VCaP (cell line): ENCODE measurements at regions not wholly inside any gene's neighbourhood (a gene's known extent, or its start where the extent isn't known, plus 50 kb on each side); places are given as distances from the start of the nearest gene placed in this dataset.
A peak's percentile ranks its signal among the peaks of the same experiment; 100 is the strongest.

Experiments
- H3K27ac ChIP-seq: fragments of 450-650 bp; 2 replicates; pipeline ENCODE4 v1.5.1; 2017
- CTCF ChIP-seq: fragments of 450-650 bp; conservative IDR thresholded peaks from 2 replicates; pipeline ENCODE4 v1.5.1; 2017; ENCODE audit warnings: mild to moderate bottlenecking, moderate library complexity

- no peak for TF ChIP-seq CTCF
- H3K27ac ChIP-seq, result no peak overlapping the region
Measured at GRCh38 chr2:176415174-176415895, 146.1 kb downstream of the MTX2 start.

GRCh38 chr2:176415937-176416499, 146.8 kb downstream of the MTX2 start:
- no peak overlapping the region for H3K27ac ChIP-seq
- no peak for TF ChIP-seq CTCF

GRCh38 chr2:176418768-176419167, 149.5 kb downstream of the MTX2 start:
- TF ChIP-seq CTCF, result no peak

GRCh38 chr2:176419591-176420071, 150.4 kb downstream of the MTX2 start:
- TF ChIP-seq CTCF, result no peak
- no peak overlapping the region for H3K27ac ChIP-seq

More at GRCh38 chr2:176418768-176419167, 149.5 kb downstream of the MTX2 start:
- no peak overlapping the region for H3K27ac ChIP-seq

DNA sequence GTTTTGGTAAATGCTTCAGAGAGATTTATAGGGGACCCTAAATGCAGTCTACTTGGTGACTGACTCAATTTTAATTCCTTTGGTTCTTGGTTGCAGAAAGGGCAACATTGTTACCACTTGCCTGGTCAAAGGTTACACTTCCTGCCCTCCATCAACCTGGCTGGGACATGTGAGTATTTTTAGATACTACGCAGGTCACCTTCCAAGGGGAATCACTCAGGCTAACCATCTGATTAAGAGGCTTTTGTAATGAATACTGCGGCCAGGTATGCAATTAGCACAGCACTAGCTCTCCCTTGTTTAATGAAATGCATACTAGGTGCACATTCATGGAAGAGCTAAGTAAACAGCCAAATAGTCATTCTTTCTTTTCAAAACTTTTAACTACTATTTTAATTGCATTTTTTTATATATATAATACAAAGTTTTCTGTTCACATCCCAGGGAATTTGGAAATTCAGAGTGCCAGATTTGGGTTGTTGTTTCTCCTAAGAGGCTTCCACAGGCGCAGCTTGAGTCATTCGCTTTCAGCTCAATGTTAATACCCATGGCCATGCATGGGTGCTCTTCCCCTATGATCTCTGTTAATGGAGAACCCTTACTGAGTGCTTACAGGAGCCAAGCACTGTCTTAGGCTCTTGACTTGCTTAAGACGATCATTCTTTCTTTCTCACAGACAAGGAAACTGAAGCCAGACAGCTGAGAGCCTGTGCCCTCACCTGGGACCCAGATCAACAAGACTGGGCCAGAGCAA, 152.2 kb downstream of the MTX2 start:
- no peak for TF ChIP-seq CTCF
- H3K27ac ChIP-seq, result peak overlapping the region; percentile 80; the same call in 1 of the 2 replicates

- TF ChIP-seq CTCF, result no peak
- peak overlapping the region; percentile 80 for H3K27ac ChIP-seq
Measured at GRCh38 chr2:176423819-176424218, 154.6 kb downstream of the MTX2 start.

DNA sequence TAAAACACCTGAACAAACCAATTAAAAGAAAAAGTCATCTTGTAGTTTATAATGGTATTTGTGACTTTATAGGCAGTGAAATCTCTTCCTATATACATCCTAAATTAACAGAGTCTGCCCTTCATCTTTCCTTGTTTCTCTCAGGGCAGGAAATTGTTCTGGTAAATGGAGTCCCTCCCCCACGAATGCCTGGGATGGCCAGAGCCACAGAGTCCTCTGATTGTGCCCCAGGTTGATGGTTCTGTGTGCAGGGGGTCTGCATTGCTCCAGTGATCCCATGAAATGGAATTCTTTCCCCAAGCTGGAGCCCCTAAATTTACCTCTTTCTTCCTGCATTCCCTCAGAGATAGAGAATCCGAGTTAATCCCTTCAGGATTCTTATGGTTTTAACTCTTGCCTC, 155.5 kb downstream of the MTX2 start:
- no peak for TF ChIP-seq CTCF
- peak overlapping the region; percentile 80 for H3K27ac ChIP-seq
